HCT116 (cell line): ENCODE measurements at regions not wholly inside any gene's neighbourhood (a gene's known extent, or its start where the extent isn't known, plus 50 kb on each side); places are given as distances from the start of the nearest gene placed in this dataset.

Source experiments
- ATAC-seq: fragments of 200-7000 bp; cut with Tn5 transposase; 2 replicates; pipeline ENCODE4 v1.9.1; 2020; ENCODE audit warnings: mild to moderate bottlenecking, moderate library complexity
- BruUV-seq: library from RNA; stranded (reverse); fragments of 400-500 nt; replicated peaks from 2 replicates; lab custom pipeline; 2021; lab: Mats Ljungman, UMichigan
- CTCF ChIA-PET: fragments of 300-600 bp; sonication (Branson Sonifier 250); formaldehyde crosslinking; loops from one replicate; lab custom pipeline; 2021; ENCODE audit warnings: antibody characterized with exemption; lab: Charles Lee
- POLR2A ChIA-PET: fragments of 300-600, 350-600 bp; sonication (Branson Sonifier 250); formaldehyde crosslinking; loops from one replicate; lab custom pipeline; 2021; ENCODE audit warnings: antibody characterized with exemption; lab: Charles Lee
- RAD21 ChIA-PET, 2 experiments: fragments of 300-600 bp; sonication (Branson Sonifier 250); formaldehyde crosslinking; loops; one replicate each; lab custom pipeline; 2023; ENCODE audit warnings: low total read pairs in 2 of 2; ENCODE audit not compliant: uncharacterized antibody in 2 of 2, unreplicated experiment in 2 of 2, low non-redundant PET in 1 of 2; lab: Charles Lee
- DNase-seq: peaks from one replicate; pipeline ENCODE4 v3.0.0-alpha.2; 2010; ENCODE audit warnings: low read depth, low spot score
- H2AFZ ChIP-seq: fragments of 200-600 bp; shearing (Covaris generic), sonication (generic); 2 replicates; pipeline ENCODE4 v1.6.1; 2017; ENCODE audit warnings: low read depth, mixed run types, mixed read lengths, antibody characterized with exemption, low read length; ENCODE audit not compliant: poor library complexity, severe bottlenecking
- H3K27ac ChIP-seq: 2 replicates; pipeline ENCODE4 v1.5.1; 2012; ENCODE audit warnings: low read depth, low read length
- H3K27me3 ChIP-seq: fragments of 200-600 bp; sonication (generic); 2 replicates; pipeline ENCODE4 v1.6.1; 2016; ENCODE audit warnings: mixed run types, low read length, mixed read lengths; ENCODE audit not compliant: insufficient read depth
- H3K36me3 ChIP-seq, 2 experiments: fragments of 200-500 bp in 1 of 2; fragments of 200-600 bp in 1 of 2; sonication (Bioruptor generic) in 1 of 2; sonication (generic) in 1 of 2; 2 replicates each; pipeline versions ENCODE4 v1.5.1 to v1.6.1; 2014 to 2016; ENCODE audit warnings: low read length in 2 of 2, inconsistent platforms in 1 of 2, mixed read lengths in 1 of 2, mixed run types in 1 of 2; ENCODE audit not compliant: insufficient read depth in 2 of 2, control insufficient read depth in 1 of 2
- H3K4me1 ChIP-seq, 2 experiments: fragments of 200-600 bp in 1 of 2; sonication (generic) in 1 of 2; 2 replicates each; pipeline versions ENCODE4 v1.5.1 to v1.6.1; 2012 to 2017; ENCODE audit warnings: low read length in 2 of 2, inconsistent platforms in 1 of 2, mild to moderate bottlenecking in 1 of 2, mixed read lengths in 1 of 2, mixed run types in 1 of 2, moderate library complexity in 1 of 2; ENCODE audit not compliant: insufficient read depth in 2 of 2, control insufficient read depth in 1 of 2
- H3K4me2 ChIP-seq: fragments of 200-600 bp; sonication (generic); 2 replicates; pipeline ENCODE4 v1.6.1; 2017; ENCODE audit warnings: mixed run types, low read length, mixed read lengths
- H3K4me3 ChIP-seq, 2 experiments: fragments of 200-600 bp in 1 of 2; sonication (generic) in 1 of 2; replicated peaks in 1 of 2; 2 replicates each; pipeline ENCODE4 v1.5.1; 2011 to 2016; ENCODE audit warnings: low read length in 2 of 2, control low read depth in 1 of 2, low read depth in 1 of 2, mild to moderate bottlenecking in 1 of 2, mixed read lengths in 1 of 2, mixed run types in 1 of 2
- H3K79me2 ChIP-seq: fragments of 200-600 bp; sonication (generic); 2 replicates; pipeline ENCODE4 v1.6.1; 2017; ENCODE audit warnings: mild to moderate bottlenecking, mixed run types, low read length, moderate library complexity, mixed read lengths; ENCODE audit not compliant: insufficient read depth
- H3K9ac ChIP-seq: fragments of 200-600 bp; sonication (generic); 2 replicates; pipeline ENCODE4 v1.6.1; 2016; ENCODE audit warnings: low read length, mixed read lengths
- H3K9me2 ChIP-seq: fragments of 200-600 bp; sonication (generic), shearing (Covaris generic); 2 replicates; pipeline ENCODE4 v1.6.1; 2017; ENCODE audit warnings: mixed run types, mild to moderate bottlenecking, moderate library complexity; ENCODE audit not compliant: insufficient read depth
- H3K9me3 ChIP-seq, 2 experiments: fragments of 200-500 bp in 1 of 2; fragments of 200-600 bp in 1 of 2; sonication (Bioruptor generic) in 1 of 2; sonication (generic) in 1 of 2; 2 replicates each; pipeline ENCODE4 v1.6.1; 2014 to 2017; ENCODE audit warnings: low read length in 2 of 2, mixed read lengths in 2 of 2, inconsistent platforms in 1 of 2, low read depth in 1 of 2, mild to moderate bottlenecking in 1 of 2, mixed run types in 1 of 2, moderate library complexity in 1 of 2; ENCODE audit not compliant: control insufficient read depth in 1 of 2, insufficient read depth in 1 of 2
- H4K20me1 ChIP-seq: fragments of 200-600 bp; sonication (generic), shearing (Covaris generic); 2 replicates; pipeline ENCODE4 v1.6.1; 2017; ENCODE audit warnings: mixed run types, mild to moderate bottlenecking, moderate library complexity; ENCODE audit not compliant: insufficient read depth
- CBX3 ChIP-seq: IDR thresholded peaks from 2 replicates; pipeline ENCODE4 v1.6.1; 2012; ENCODE audit warnings: low read depth
- CEBPB ChIP-seq: IDR thresholded peaks from 2 replicates; pipeline ENCODE4 v1.6.1; 2012; ENCODE audit warnings: low read depth
- CTCF ChIP-seq, 3 experiments: fragments of 200-600 bp in 1 of 3; sonication (generic) in 1 of 3; IDR thresholded peaks in 2 of 3; conservative IDR thresholded peaks in 1 of 3; 2 replicates each; pipeline ENCODE4 v1.5.1; 2012 to 2017; ENCODE audit warnings: low read depth in 2 of 3, low read length in 2 of 3, antibody characterized with exemption in 1 of 3, borderline replicate concordance in 1 of 3, control low read depth in 1 of 3, mild to moderate bottlenecking in 1 of 3, mixed read lengths in 1 of 3, mixed run types in 1 of 3, moderate library complexity in 1 of 3; ENCODE audit not compliant: insufficient read depth in 1 of 3
- EGR1 ChIP-seq: IDR thresholded peaks from 2 replicates; pipeline ENCODE4 v1.6.1; 2012; ENCODE audit warnings: low read depth
- EZH2 ChIP-seq: fragments of 200-600 bp; sonication (generic); IDR thresholded peaks from 2 replicates; pipeline ENCODE4 v1.6.1; 2017; ENCODE audit warnings: antibody characterized with exemption, mixed run types
- EZH2phosphoT487 ChIP-seq: fragments of 200-600 bp; IDR thresholded peaks from 2 replicates; pipeline ENCODE4 v1.6.1; 2018; ENCODE audit warnings: antibody characterized with exemption, borderline replicate concordance
- FOSL1 ChIP-seq: IDR thresholded peaks from 2 replicates; pipeline ENCODE4 v1.6.1; 2012; ENCODE audit warnings: low read depth
- JUND ChIP-seq: IDR thresholded peaks from 2 replicates; pipeline ENCODE4 v1.6.1; 2012
- POLR2A ChIP-seq: IDR thresholded peaks from 2 replicates; pipeline ENCODE4 v1.7.0; 2011; ENCODE audit warnings: borderline replicate concordance; ENCODE audit not compliant: insufficient read depth, insufficient read length; ENCODE audit errors: extremely low read depth
- POLR2AphosphoS5 ChIP-seq: IDR thresholded peaks from 2 replicates; pipeline ENCODE4 v1.6.1; 2011; ENCODE audit warnings: mild to moderate bottlenecking, low read depth, low read length, moderate library complexity
- REST ChIP-seq: IDR thresholded peaks from 2 replicates; pipeline ENCODE4 v1.6.1; 2012; ENCODE audit warnings: low read depth
- SIN3A ChIP-seq: IDR thresholded peaks from 2 replicates; pipeline ENCODE4 v1.6.1; 2012; ENCODE audit warnings: low read depth
- SRF ChIP-seq: IDR thresholded peaks from 2 replicates; pipeline ENCODE4 v1.6.1; 2012; ENCODE audit warnings: low read depth
- TCF7L2 ChIP-seq: IDR thresholded peaks from 2 replicates; pipeline ENCODE4 v1.7.0; 2011; ENCODE audit warnings: borderline replicate concordance, inconsistent platforms; ENCODE audit not compliant: insufficient read depth, insufficient read length; ENCODE audit errors: extremely low read depth
- YY1 ChIP-seq: IDR thresholded peaks from 2 replicates; pipeline ENCODE4 v1.6.1; 2011; ENCODE audit warnings: low read length, low read depth, moderate library complexity, mild to moderate bottlenecking; ENCODE audit not compliant: insufficient replicate concordance; ENCODE audit errors: extremely low read depth
- ZFX ChIP-seq: fragments of 450-650 bp; IDR thresholded peaks from 2 replicates; pipeline ENCODE4 v1.6.1; 2017
- intact Hi-C: fragments of 100-400 bp; cut with micrococcal nuclease; formaldehyde crosslinking; loops from 2 replicates; pipeline ENCODE4 v1.10.0; 2022
- TF ChIP-seq, protein P1 (sequence below): IDR thresholded peaks from 2 replicates; pipeline ENCODE4 v1.6.1; 2012
- TF ChIP-seq, protein P2 (sequence below): IDR thresholded peaks from 2 replicates; pipeline ENCODE4 v1.6.1; 2012

- TF ChIP-seq CTCF (IDR thresholded peaks at IDR 0.05 in 2 of 3, conservative IDR thresholded peaks at IDR 0.05 in 1 of 3; ENCODE audit: borderline replicate concordance in 1 of 3, insufficient read depth in 1 of 3, low read depth in 2 of 3, low read length in 2 of 3) (no peak), EZH2 (no peak), YY1 (no peak)
Measured at GRCh38 chr12:70985850-70986249, 65.3 kb upstream of the PTPRR start (continued).

- Histone ChIP-seq H3K4me3 (no peak overlapping the region), H3K9ac (no peak overlapping the region), H4K20me1 (no peaks in the 10 kb centered on the region), H3K27me3 (no peaks in the 10 kb centered on the region), H3K27ac (no peak overlapping the region), H3K36me3 (no peaks in the 10 kb centered on the region), H3K4me2 (no peak overlapping the region), H3K79me2 (no peaks in the 10 kb centered on the region), H3K4me1 (no peaks in the 10 kb centered on the region), H3K9me3 (no peaks in the 10 kb centered on the region), H2AFZ (no peak overlapping the region), H3K9me2 (no peaks in the 10 kb centered on the region)
- ChIA-PET RAD21 (no interaction called here), POLR2A (no interaction called here), CTCF (no interaction called here)
- DNase-seq (no peak), ATAC-seq (no peak)
- intact Hi-C loops, result no loop called here
- TF ChIP-seq EZH2phosphoT487 (no peak), EZH2 (no peak), EGR1 (no peak), JUND (no peak), SRF (no peak), CBX3 (no peak), REST (no peak), CTCF (IDR thresholded peaks at IDR 0.05 in 2 of 3, conservative IDR thresholded peaks at IDR 0.05 in 1 of 3; ENCODE audit: borderline replicate concordance in 1 of 3, insufficient read depth in 1 of 3, low read depth in 2 of 3, low read length in 2 of 3) (no peak), POLR2AphosphoS5 (no peak), TCF7L2 (no peak), CEBPB (no peak), FOSL1 (no peak), ZFX (no peak), POLR2A (no peak), SIN3A (no peak)
- TF ChIP-seq, protein P1, sequence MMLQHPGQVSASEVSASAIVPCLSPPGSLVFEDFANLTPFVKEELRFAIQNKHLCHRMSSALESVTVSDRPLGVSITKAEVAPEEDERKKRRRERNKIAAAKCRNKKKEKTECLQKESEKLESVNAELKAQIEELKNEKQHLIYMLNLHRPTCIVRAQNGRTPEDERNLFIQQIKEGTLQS, result no peak
- TF ChIP-seq, protein P2, sequence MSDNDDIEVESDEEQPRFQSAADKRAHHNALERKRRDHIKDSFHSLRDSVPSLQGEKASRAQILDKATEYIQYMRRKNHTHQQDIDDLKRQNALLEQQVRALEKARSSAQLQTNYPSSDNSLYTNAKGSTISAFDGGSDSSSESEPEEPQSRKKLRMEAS, result no peak
- no TSS peak for BruUV-seq
Measured at GRCh38 chr12:70983692-70984091, 63.2 kb upstream of the PTPRR start.
